Calu3 (cell line): ENCODE measurements at regions not wholly inside any gene's neighbourhood (a gene's known extent, or its start where the extent isn't known, plus 50 kb on each side); places are given as distances from the start of the nearest gene placed in this dataset.

Experiments used
- BruUV-seq: library from RNA; stranded (reverse); fragments of 400-500 nt; replicated peaks from 2 replicates; lab custom pipeline; 2021; lab: Mats Ljungman, UMichigan
- CTCF ChIA-PET: fragments of 300-600 bp; sonication (Branson Sonifier 250); formaldehyde crosslinking; loops from one replicate; lab custom pipeline; 2022; ENCODE audit warnings: antibody characterized with exemption; lab: Charles Lee
- DNase-seq: peaks from one replicate; pipeline ENCODE4 v3.0.0; 2022
- H3K27ac Mint-ChIP-seq: one replicate; pipeline ENCODE4 v1.8.0; 2022; ENCODE audit warnings: mixed read lengths; ENCODE audit not compliant: unreplicated experiment
- H3K27me3 Mint-ChIP-seq: one replicate; pipeline ENCODE4 v1.8.0; 2022; ENCODE audit warnings: mixed read lengths; ENCODE audit not compliant: unreplicated experiment
- H3K36me3 Mint-ChIP-seq: one replicate; pipeline ENCODE4 v1.8.0; 2022; ENCODE audit warnings: mild to moderate bottlenecking, moderate library complexity, mixed read lengths; ENCODE audit not compliant: insufficient read depth, unreplicated experiment
- H3K4me1 Mint-ChIP-seq: one replicate; pipeline ENCODE4 v1.8.0; 2022; ENCODE audit warnings: mild to moderate bottlenecking, low read depth, mixed read lengths; ENCODE audit not compliant: unreplicated experiment
- H3K4me3 Mint-ChIP-seq: one replicate; pipeline ENCODE4 v1.8.0; 2022; ENCODE audit warnings: mild to moderate bottlenecking, low read depth, moderate library complexity, mixed read lengths; ENCODE audit not compliant: unreplicated experiment
- H3K9me3 Mint-ChIP-seq: one replicate; pipeline ENCODE4 v1.8.0; 2022; ENCODE audit warnings: low read depth, mixed read lengths; ENCODE audit not compliant: unreplicated experiment
- CTCF ChIP-seq: fragments of 200-600 bp; IDR thresholded peaks from one replicate; pipeline ENCODE4 v1.8.0; 2022; ENCODE audit warnings: antibody characterized with exemption; ENCODE audit not compliant: unreplicated experiment
- intact Hi-C: fragments of 100-400 bp; cut with micrococcal nuclease; formaldehyde crosslinking; loops from one replicate; pipeline ENCODE4 v1.10.0; 2022; ENCODE audit not compliant: unreplicated experiment

- Mint-ChIP-seq H3K4me1 (peaks cover 55% of the 10 kb centered on the region), H3K27ac (no peak overlapping the region), H3K36me3 (peaks cover 3% of the 10 kb centered on the region), H3K4me3 (no peak overlapping the region), H3K27me3 (no peaks in the 10 kb centered on the region), H3K9me3 (no peaks in the 10 kb centered on the region)
- intact Hi-C loops, result loop anchor here (2.0 kb wide), 1 partner anchor 19 kb away; no protein-coding TSS in a partner anchor
- BruUV-seq, result no TSS peak
- CTCF ChIA-PET, result interaction anchor here (0.6 to 1.4 kb wide), 3 partner anchors 19 to 212 kb away, joined by 3 to 4 read pairs (median 4); no protein-coding TSS in a partner anchor
- DNase-seq, result no peak
- TF ChIP-seq CTCF, result no peak
These were observed 54.0 kb upstream of the CISTR start for GRCh38 chr12:53805791-53806190.

- no peak overlapping the region for H3K27ac Mint-ChIP-seq
- peaks cover 3% of the 10 kb centered on the region for H3K36me3 Mint-ChIP-seq
- H3K4me3 Mint-ChIP-seq, result no peak overlapping the region
- no peaks in the 10 kb centered on the region for H3K9me3 Mint-ChIP-seq
- DNase-seq, result no peak
- BruUV-seq, result no TSS peak
- peaks cover 49% of the 10 kb centered on the region for H3K4me1 Mint-ChIP-seq
- intact Hi-C loops, result no loop called here
- no peak for TF ChIP-seq CTCF
- H3K27me3 Mint-ChIP-seq, result no peaks in the 10 kb centered on the region
- CTCF ChIA-PET, result interaction anchor here (1.3 to 1.4 kb wide), 2 partner anchors 18 to 28 kb away, joined by 3 to 4 read pairs; no protein-coding TSS in a partner anchor
These were observed 54.9 kb upstream of the CISTR start for GRCh38 chr12:53806721-53807120.

- Mint-ChIP-seq H3K4me1 (peaks cover 47% of the 10 kb centered on the region), H3K4me3 (no peak overlapping the region), H3K36me3 (peaks cover 3% of the 10 kb centered on the region), H3K27me3 (no peaks in the 10 kb centered on the region), H3K9me3 (peaks cover 4% of the 10 kb centered on the region), H3K27ac (no peak overlapping the region)
- no peak for DNase-seq
- CTCF ChIA-PET, result interaction anchor here (0.6 kb wide), 1 partner anchor 10 kb away, joined by 3 read pairs; no protein-coding TSS in a partner anchor
- intact Hi-C loops, result no loop called here
- BruUV-seq, result no TSS peak
- TF ChIP-seq CTCF, result no peak
These were observed 55.6 kb upstream of the CISTR start for GRCh38 chr12:53807322-53807860.

GRCh38 chr12:53808023-53808705, 56.4 kb upstream of the CISTR start:
- Mint-ChIP-seq H3K9me3 (peaks cover 5% of the 10 kb centered on the region), H3K4me1 (peaks cover 39% of the 10 kb centered on the region), H3K27me3 (no peaks in the 10 kb centered on the region), H3K4me3 (no peak overlapping the region), H3K36me3 (peaks cover under 1% of the 10 kb centered on the region), H3K27ac (no peak overlapping the region)
- no TSS peak for BruUV-seq
- CTCF ChIA-PET, result interaction anchor here (0.6 kb wide), 1 partner anchor 11 kb away, joined by 3 read pairs; no protein-coding TSS in a partner anchor
- DNase-seq, result no peak
- intact Hi-C loops, result no loop called here
- TF ChIP-seq CTCF, result no peak
